ENCODE measurements at regions not wholly inside any gene's neighbourhood (a gene's known extent, or its start where the extent isn't known, plus 50 kb on each side); places are given as distances from the start of the nearest gene placed in this dataset.
"Not testable (repeated sequence)": the region's sequence is repeated elsewhere in the genome, so short reads cannot be mapped to it uniquely, and the experiment has no call there.

- DNase-seq (ENCODE audit: low spot score), result no peak
- in situ Hi-C loops (cut with MboI; ENCODE audit: low pct_unique_long_range_greater_than_20kb, low sequenced_read_pairs, unreplicated experiment), result no loop called here
- TF ChIP-seq, protein P1, sequence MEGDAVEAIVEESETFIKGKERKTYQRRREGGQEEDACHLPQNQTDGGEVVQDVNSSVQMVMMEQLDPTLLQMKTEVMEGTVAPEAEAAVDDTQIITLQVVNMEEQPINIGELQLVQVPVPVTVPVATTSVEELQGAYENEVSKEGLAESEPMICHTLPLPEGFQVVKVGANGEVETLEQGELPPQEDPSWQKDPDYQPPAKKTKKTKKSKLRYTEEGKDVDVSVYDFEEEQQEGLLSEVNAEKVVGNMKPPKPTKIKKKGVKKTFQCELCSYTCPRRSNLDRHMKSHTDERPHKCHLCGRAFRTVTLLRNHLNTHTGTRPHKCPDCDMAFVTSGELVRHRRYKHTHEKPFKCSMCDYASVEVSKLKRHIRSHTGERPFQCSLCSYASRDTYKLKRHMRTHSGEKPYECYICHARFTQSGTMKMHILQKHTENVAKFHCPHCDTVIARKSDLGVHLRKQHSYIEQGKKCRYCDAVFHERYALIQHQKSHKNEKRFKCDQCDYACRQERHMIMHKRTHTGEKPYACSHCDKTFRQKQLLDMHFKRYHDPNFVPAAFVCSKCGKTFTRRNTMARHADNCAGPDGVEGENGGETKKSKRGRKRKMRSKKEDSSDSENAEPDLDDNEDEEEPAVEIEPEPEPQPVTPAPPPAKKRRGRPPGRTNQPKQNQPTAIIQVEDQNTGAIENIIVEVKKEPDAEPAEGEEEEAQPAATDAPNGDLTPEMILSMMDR (IDR thresholded peaks at IDR 0.05; ENCODE audit: extremely low read depth, insufficient read depth, missing control alignments), result no peak
Observed at GRCh38 chr1:81738875-81739274, 61.9 kb upstream of the ADGRL2 start.

DNA sequence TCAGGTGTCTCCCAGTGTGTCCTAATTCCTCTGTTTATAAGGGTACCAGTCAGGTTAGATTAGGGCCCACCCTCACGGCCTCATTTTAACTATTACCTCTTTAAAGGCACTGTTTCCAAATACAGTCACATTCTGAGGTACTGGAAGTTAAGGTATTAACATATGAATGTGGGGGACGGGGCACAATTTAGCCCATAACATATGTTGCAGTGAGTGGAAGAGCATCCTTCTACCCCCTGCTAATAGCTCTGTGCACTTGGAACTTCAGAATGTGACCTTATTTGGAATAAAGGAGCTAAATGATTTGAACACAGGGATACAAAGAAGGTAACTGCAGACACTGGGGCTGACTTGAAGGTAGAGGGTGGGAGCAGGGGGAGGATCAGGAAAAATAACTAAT is 67.3 kb upstream of the ADGRL2 start:
- TF ChIP-seq, protein P1 (IDR thresholded peaks at IDR 0.05; ENCODE audit: extremely low read depth, insufficient read depth, missing control alignments), result no peak
- DNase-seq (ENCODE audit: low spot score), result no peak
- in situ Hi-C loops (cut with MboI; ENCODE audit: low pct_unique_long_range_greater_than_20kb, low sequenced_read_pairs, unreplicated experiment), result no loop called here

- in situ Hi-C loops (cut with MboI; ENCODE audit: low pct_unique_long_range_greater_than_20kb, low sequenced_read_pairs, unreplicated experiment), result no loop called here
Observed at GRCh38 chr1:81731989-81732388, 68.7 kb upstream of the ADGRL2 start.

GRCh38 chr1:81730881-81731280 is 69.9 kb upstream of the ADGRL2 start:
- no peak for DNase-seq (ENCODE audit: low spot score)
- TF ChIP-seq, protein P1 (IDR thresholded peaks at IDR 0.05; ENCODE audit: extremely low read depth, insufficient read depth, missing control alignments), result no peak
- in situ Hi-C loops (cut with MboI; ENCODE audit: low pct_unique_long_range_greater_than_20kb, low sequenced_read_pairs, unreplicated experiment), result no loop called here

More at GRCh38 chr1:81731989-81732388, 68.7 kb upstream of the ADGRL2 start:
- DNase-seq (ENCODE audit: low spot score), result no peak
- TF ChIP-seq, protein P1 (IDR thresholded peaks at IDR 0.05; ENCODE audit: extremely low read depth, insufficient read depth, missing control alignments), result no peak

DNA sequence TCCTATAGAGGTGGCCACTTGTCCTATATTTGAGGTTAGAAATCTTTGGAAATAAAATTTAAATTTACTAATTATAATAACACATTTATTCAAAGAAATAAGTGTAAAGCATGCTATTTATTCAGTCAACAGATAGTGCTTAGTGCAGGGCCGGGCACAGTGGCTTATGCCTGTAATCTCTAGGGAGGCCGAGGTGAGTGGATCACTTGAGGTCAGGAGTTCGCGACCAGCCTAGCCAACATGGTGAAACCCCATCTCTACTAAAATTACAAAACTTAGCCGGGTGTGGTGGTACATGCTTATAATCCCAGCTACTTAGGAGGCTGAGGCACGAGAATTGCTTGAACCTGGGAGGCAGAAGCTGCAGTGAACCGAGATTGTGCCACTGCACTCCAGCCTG is 70.4 kb upstream of the ADGRL2 start:
- not testable (repeated sequence) for DNase-seq (ENCODE audit: low spot score)

DNA sequence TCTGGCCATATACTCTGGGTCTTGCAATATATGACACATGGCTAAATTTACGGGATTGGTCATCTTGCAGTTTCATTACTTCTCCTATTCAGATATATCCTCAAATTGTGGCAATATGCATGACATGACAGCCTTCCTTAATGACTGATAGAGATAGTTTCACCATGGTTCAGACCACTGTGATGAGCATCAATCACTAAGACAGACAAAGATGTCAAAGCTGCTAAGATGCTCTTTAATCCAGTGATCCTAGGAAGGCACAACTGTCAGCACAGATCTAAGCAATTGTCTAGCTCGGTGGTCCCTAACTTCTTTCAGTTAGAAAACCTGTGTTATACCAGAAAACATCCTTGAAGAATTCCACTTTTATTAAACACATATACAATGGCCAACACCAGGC is 70.9 kb upstream of the ADGRL2 start:
- TF ChIP-seq, protein P1 (IDR thresholded peaks at IDR 0.05; ENCODE audit: extremely low read depth, insufficient read depth, missing control alignments), result no peak
- DNase-seq (ENCODE audit: low spot score), result no peak
- in situ Hi-C loops (cut with MboI; ENCODE audit: low pct_unique_long_range_greater_than_20kb, low sequenced_read_pairs, unreplicated experiment), result no loop called here

More for the DNA sequence above, 70.4 kb upstream of the ADGRL2 start:
- in situ Hi-C loops (cut with MboI; ENCODE audit: low pct_unique_long_range_greater_than_20kb, low sequenced_read_pairs, unreplicated experiment), result not testable (repeated sequence)

- in situ Hi-C loops (cut with MboI; ENCODE audit: low pct_unique_long_range_greater_than_20kb, low sequenced_read_pairs, unreplicated experiment), result no loop called here
- no peak for DNase-seq (ENCODE audit: low spot score)
- TF ChIP-seq, protein P1 (IDR thresholded peaks at IDR 0.05; ENCODE audit: extremely low read depth, insufficient read depth, missing control alignments), result no peak
Observed at GRCh38 chr1:81729239-81729638, 71.5 kb upstream of the ADGRL2 start.

All from GM13977 (cell line).